ENCODE measurements at regions not wholly inside any gene's neighbourhood (a gene's known extent, or its start where the extent isn't known, plus 50 kb on each side); places are given as distances from the start of the nearest gene placed in this dataset.

DNA sequence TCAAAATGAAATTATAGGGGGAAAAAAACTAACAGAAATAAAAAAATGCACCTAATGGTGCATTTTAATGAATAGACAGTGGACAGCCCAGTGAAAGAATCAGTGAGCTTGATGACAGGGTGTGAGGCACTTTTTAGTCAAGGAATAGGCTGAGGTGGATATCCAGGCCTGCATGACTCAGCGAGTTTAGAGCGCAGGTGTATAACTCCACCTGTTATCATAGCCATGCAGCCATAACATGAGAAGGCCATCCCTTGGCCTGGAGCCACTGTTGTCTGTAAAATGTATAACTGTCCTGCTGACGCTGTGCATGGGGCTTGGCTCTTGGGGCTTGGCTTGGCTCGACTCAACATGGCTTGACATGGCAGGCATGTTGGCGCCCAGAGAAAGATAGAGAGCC is 331.5 kb upstream of the NOX3 start:
- TF ChIP-seq EP300 (IDR thresholded peaks at IDR 0.05; ENCODE audit: low read depth) = no peak
- TF ChIP-seq, protein P1, sequence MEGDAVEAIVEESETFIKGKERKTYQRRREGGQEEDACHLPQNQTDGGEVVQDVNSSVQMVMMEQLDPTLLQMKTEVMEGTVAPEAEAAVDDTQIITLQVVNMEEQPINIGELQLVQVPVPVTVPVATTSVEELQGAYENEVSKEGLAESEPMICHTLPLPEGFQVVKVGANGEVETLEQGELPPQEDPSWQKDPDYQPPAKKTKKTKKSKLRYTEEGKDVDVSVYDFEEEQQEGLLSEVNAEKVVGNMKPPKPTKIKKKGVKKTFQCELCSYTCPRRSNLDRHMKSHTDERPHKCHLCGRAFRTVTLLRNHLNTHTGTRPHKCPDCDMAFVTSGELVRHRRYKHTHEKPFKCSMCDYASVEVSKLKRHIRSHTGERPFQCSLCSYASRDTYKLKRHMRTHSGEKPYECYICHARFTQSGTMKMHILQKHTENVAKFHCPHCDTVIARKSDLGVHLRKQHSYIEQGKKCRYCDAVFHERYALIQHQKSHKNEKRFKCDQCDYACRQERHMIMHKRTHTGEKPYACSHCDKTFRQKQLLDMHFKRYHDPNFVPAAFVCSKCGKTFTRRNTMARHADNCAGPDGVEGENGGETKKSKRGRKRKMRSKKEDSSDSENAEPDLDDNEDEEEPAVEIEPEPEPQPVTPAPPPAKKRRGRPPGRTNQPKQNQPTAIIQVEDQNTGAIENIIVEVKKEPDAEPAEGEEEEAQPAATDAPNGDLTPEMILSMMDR (IDR thresholded peaks at IDR 0.05) = no peak
- TF ChIP-seq POLR2AphosphoS5 (IDR thresholded peaks at IDR 0.05) = no peak
- no peak for TF ChIP-seq POLR2A (IDR thresholded peaks at IDR 0.05)
